ENCODE measurements at regions not wholly inside any gene's neighbourhood (a gene's known extent, or its start where the extent isn't known, plus 50 kb on each side); places are given as distances from the start of the nearest gene placed in this dataset.

DNA sequence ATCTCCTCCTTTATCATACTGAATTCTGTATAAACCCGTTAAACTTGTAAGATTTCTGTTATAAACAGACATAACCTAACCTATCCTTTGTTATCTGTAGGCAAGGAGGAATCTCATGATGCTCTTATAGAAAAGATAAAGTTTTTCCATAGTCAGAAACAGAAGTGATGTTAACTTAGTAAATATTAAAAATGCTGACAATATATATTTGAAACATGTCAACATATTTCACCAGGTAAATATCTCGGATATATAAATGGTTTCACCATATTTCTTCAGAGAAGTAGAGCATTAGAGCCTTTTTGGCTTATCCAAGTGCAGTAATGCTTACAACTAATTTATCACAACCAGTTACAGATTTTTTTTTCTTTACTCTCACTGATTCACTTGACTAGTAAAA lies 625.9 kb downstream of the PDHA2 start:
- H3K4me3 ChIP-seq (ENCODE audit: low read length): no peak overlapping the region
- no peak for TF ChIP-seq CTCF (conservative IDR thresholded peaks at IDR 0.05; ENCODE audit: low read length)
- no peak for DNase-seq (ENCODE audit: low read depth)

- no peak for DNase-seq (ENCODE audit: low read depth)
- TF ChIP-seq CTCF (conservative IDR thresholded peaks at IDR 0.05; ENCODE audit: low read length): no peak
- no peak overlapping the region for H3K4me3 ChIP-seq (ENCODE audit: low read length)
Observed at GRCh38 chr4:96471956-96472867, 632.3 kb downstream of the PDHA2 start.

GRCh38 chr4:96473246-96473645 lies 633.4 kb downstream of the PDHA2 start:
- no peak overlapping the region for H3K4me3 ChIP-seq (ENCODE audit: low read length)
- DNase-seq (ENCODE audit: low read depth): no peak
- TF ChIP-seq CTCF (conservative IDR thresholded peaks at IDR 0.05; ENCODE audit: low read length): no peak

DNA sequence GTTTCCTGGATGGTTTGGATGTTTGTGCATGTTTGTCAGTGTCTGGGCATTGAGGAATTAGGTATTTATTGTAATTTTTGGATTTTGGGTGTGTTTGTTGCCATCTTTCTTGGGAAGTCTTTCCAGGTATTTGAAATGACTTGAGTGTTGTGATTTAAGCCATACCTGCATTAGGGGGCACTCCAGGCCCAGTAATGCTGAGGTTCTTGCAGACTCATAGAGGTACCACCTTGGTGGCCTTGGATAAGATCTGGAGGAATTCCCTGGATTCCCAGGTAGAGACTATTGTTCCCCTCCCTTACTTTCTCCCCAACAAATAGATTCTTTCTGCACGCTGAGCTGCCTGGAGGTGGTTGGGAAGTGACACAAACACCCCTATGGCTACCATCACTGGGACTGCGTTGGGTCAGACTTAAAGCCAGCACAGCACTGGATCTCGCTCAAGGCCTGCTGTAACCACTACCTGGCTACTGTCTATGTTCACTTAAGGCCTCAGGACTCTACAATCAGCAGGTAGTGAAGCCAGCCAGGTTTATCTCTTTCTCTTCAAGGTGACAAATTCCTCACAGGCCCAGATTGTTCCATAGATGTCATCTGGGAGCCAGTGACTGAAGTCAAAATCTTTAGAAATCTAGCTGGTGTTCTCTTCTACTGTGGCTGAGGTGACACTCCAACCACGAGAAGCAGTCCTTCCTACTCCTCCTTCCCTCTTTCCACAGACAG lies 643.6 kb downstream of the PDHA2 start:
- TF ChIP-seq CTCF (conservative IDR thresholded peaks at IDR 0.05; ENCODE audit: low read length): no peak
- no peak overlapping the region for H3K4me3 ChIP-seq (ENCODE audit: low read length)
- no peak for DNase-seq (ENCODE audit: low read depth)

GRCh38 chr4:96486563-96486962 lies 646.7 kb downstream of the PDHA2 start:
- DNase-seq (ENCODE audit: low read depth): no peak
- TF ChIP-seq CTCF (conservative IDR thresholded peaks at IDR 0.05; ENCODE audit: low read length): no peak
- no peak overlapping the region for H3K4me3 ChIP-seq (ENCODE audit: low read length)

DNA sequence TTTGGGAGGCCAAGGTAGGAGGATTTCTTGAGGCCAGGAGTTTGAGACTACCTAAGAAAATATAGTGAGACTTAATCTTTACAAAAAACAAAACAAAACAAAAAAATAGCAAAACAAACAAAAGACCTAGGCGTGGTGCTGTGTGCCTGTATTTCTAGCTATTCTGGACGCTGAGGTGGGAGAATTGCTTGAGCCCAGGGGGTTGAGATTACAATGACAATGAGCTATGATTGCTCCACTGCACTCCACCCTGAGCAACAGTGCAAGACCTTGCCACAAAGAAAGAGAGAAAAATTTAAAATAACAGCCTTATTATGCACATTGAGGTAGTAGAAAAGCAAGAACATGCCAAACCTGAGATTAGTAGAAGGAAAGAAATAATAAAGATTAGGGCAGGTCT lies 657.7 kb downstream of the PDHA2 start:
- no peak for DNase-seq (ENCODE audit: low read depth)
- TF ChIP-seq CTCF (conservative IDR thresholded peaks at IDR 0.05; ENCODE audit: low read length): no peak
- H3K4me3 ChIP-seq (ENCODE audit: low read length): no peak overlapping the region

DNA sequence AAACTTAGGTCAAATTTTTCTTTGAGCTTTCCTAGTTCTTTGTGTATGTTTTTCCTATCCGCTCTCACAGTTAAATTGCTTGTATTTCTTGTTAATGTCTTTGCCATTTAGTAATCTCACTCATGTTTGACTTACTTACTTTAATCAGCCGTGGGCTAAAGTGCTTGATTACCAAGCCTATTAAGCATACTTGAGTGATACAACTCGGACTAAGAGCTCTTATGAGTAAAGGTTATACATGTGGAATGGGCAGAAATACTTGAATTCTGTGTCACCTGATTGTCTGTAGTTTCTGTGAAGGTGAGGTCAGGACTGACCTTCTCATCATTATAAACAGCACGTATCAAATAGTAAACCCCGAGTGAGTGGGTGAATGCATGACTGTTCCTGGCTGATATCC lies 664.5 kb downstream of the PDHA2 start:
- TF ChIP-seq CTCF (conservative IDR thresholded peaks at IDR 0.05; ENCODE audit: low read length): no peak
- DNase-seq (ENCODE audit: low read depth): no peak
- H3K4me3 ChIP-seq (ENCODE audit: low read length): no peak overlapping the region
